ENCODE measurements at regions not wholly inside any gene's neighbourhood (a gene's known extent, or its start where the extent isn't known, plus 50 kb on each side); places are given as distances from the start of the nearest gene placed in this dataset.

- Histone ChIP-seq H3K27me3 (ENCODE audit: control insufficient read depth in 2 of 2, insufficient read depth in 2 of 2, low read length in 2 of 2) (no peaks in the 10 kb centered on the region), H3K9me3 (ENCODE audit: control insufficient read depth in 2 of 2, low read length in 2 of 2) (no peaks in the 10 kb centered on the region), H3K9ac (ENCODE audit: low read depth in 1 of 2, low read length in 2 of 2) (no peak overlapping the region), H3K4me1 (ENCODE audit: control insufficient read depth in 2 of 2, insufficient read depth in 2 of 2, low read length in 2 of 2) (peaks cover 0 to 2% of the 10 kb centered on the region in 2 donors), H3K4me3 (ENCODE audit: low read length in 2 of 2) (no peak overlapping the region), H3K36me3 (ENCODE audit: control insufficient read depth in 2 of 2, insufficient read depth in 2 of 2, low read length in 2 of 2) (no peaks in the 10 kb centered on the region), H3K27ac (ENCODE audit: low read depth in 2 of 2, low read length in 2 of 2) (no peak overlapping the region)
Observed at GRCh38 chr4:123474817-123475216, 78.2 kb downstream of the SPRY1 start.

GRCh38 chr4:123476089-123476488, 79.5 kb downstream of the SPRY1 start:
- Histone ChIP-seq H3K27me3 (ENCODE audit: control insufficient read depth in 2 of 2, insufficient read depth in 2 of 2, low read length in 2 of 2) (no peaks in the 10 kb centered on the region), H3K9ac (ENCODE audit: low read depth in 1 of 2, low read length in 2 of 2) (no peak overlapping the region), H3K36me3 (ENCODE audit: control insufficient read depth in 2 of 2, insufficient read depth in 2 of 2, low read length in 2 of 2) (no peaks in the 10 kb centered on the region), H3K27ac (ENCODE audit: low read depth in 2 of 2, low read length in 2 of 2) (no peak overlapping the region), H3K4me3 (ENCODE audit: low read length in 2 of 2) (no peak overlapping the region), H3K9me3 (ENCODE audit: control insufficient read depth in 2 of 2, low read length in 2 of 2) (no peaks in the 10 kb centered on the region), H3K4me1 (ENCODE audit: control insufficient read depth in 2 of 2, insufficient read depth in 2 of 2, low read length in 2 of 2) (peaks cover 0 to 2% of the 10 kb centered on the region in 2 donors)

GRCh38 chr4:123477711-123478209, 81.2 kb downstream of the SPRY1 start:
- Histone ChIP-seq H3K9ac (ENCODE audit: low read depth in 1 of 2, low read length in 2 of 2) (no peak overlapping the region), H3K27me3 (ENCODE audit: control insufficient read depth in 2 of 2, insufficient read depth in 2 of 2, low read length in 2 of 2) (no peaks in the 10 kb centered on the region), H3K36me3 (ENCODE audit: control insufficient read depth in 2 of 2, insufficient read depth in 2 of 2, low read length in 2 of 2) (no peaks in the 10 kb centered on the region), H3K27ac (ENCODE audit: low read depth in 2 of 2, low read length in 2 of 2) (no peak overlapping the region), H3K4me1 (ENCODE audit: control insufficient read depth in 2 of 2, insufficient read depth in 2 of 2, low read length in 2 of 2) (peaks cover 0 to 2% of the 10 kb centered on the region in 2 donors), H3K4me3 (ENCODE audit: low read length in 2 of 2) (no peak overlapping the region), H3K9me3 (ENCODE audit: control insufficient read depth in 2 of 2, low read length in 2 of 2) (no peaks in the 10 kb centered on the region)

GRCh38 chr4:123478859-123479345, 82.3 kb downstream of the SPRY1 start:
- Histone ChIP-seq H3K9me3 (ENCODE audit: control insufficient read depth in 2 of 2, low read length in 2 of 2) (no peaks in the 10 kb centered on the region), H3K36me3 (ENCODE audit: control insufficient read depth in 2 of 2, insufficient read depth in 2 of 2, low read length in 2 of 2) (no peaks in the 10 kb centered on the region), H3K27me3 (ENCODE audit: control insufficient read depth in 2 of 2, insufficient read depth in 2 of 2, low read length in 2 of 2) (no peaks in the 10 kb centered on the region), H3K4me3 (ENCODE audit: low read length in 2 of 2) (no peak overlapping the region), H3K4me1 (ENCODE audit: control insufficient read depth in 2 of 2, insufficient read depth in 2 of 2, low read length in 2 of 2) (peaks cover 0 to 2% of the 10 kb centered on the region in 2 donors), H3K27ac (ENCODE audit: low read depth in 2 of 2, low read length in 2 of 2) (no peak overlapping the region), H3K9ac (ENCODE audit: low read depth in 1 of 2, low read length in 2 of 2) (peak overlapping the region in 1 of 2 donors; percentile 2)

GRCh38 chr4:123479944-123480343, 83.3 kb downstream of the SPRY1 start:
- H3K4me3 ChIP-seq (ENCODE audit: low read length in 2 of 2): no peak overlapping the region
- H3K36me3 ChIP-seq (ENCODE audit: control insufficient read depth in 2 of 2, insufficient read depth in 2 of 2, low read length in 2 of 2): no peaks in the 10 kb centered on the region
- H3K9ac ChIP-seq (ENCODE audit: low read depth in 1 of 2, low read length in 2 of 2): no peak overlapping the region
- H3K9me3 ChIP-seq (ENCODE audit: control insufficient read depth in 2 of 2, low read length in 2 of 2): no peaks in the 10 kb centered on the region
- H3K27ac ChIP-seq (ENCODE audit: low read depth in 2 of 2, low read length in 2 of 2): no peak overlapping the region
- no peaks in the 10 kb centered on the region for H3K27me3 ChIP-seq (ENCODE audit: control insufficient read depth in 2 of 2, insufficient read depth in 2 of 2, low read length in 2 of 2)
- H3K4me1 ChIP-seq (ENCODE audit: control insufficient read depth in 2 of 2, insufficient read depth in 2 of 2, low read length in 2 of 2): peaks cover 0 to 2% of the 10 kb centered on the region in 2 donors

- no peaks in the 10 kb centered on the region for H3K27me3 ChIP-seq (ENCODE audit: control insufficient read depth in 2 of 2, insufficient read depth in 2 of 2, low read length in 2 of 2)
- H3K9me3 ChIP-seq (ENCODE audit: control insufficient read depth in 2 of 2, low read length in 2 of 2): no peaks in the 10 kb centered on the region
- H3K9ac ChIP-seq (ENCODE audit: low read depth in 1 of 2, low read length in 2 of 2): no peak overlapping the region
- no peak overlapping the region for H3K4me3 ChIP-seq (ENCODE audit: low read length in 2 of 2)
- H3K27ac ChIP-seq (ENCODE audit: low read depth in 2 of 2, low read length in 2 of 2): no peak overlapping the region
- H3K36me3 ChIP-seq (ENCODE audit: control insufficient read depth in 2 of 2, insufficient read depth in 2 of 2, low read length in 2 of 2): no peaks in the 10 kb centered on the region
- peaks cover 0 to 2% of the 10 kb centered on the region in 2 donors for H3K4me1 ChIP-seq (ENCODE audit: control insufficient read depth in 2 of 2, insufficient read depth in 2 of 2, low read length in 2 of 2)
Observed at GRCh38 chr4:123480706-123481418, 84.3 kb downstream of the SPRY1 start.

GRCh38 chr4:123481717-123482116, 85.1 kb downstream of the SPRY1 start:
- Histone ChIP-seq H3K4me1 (ENCODE audit: control insufficient read depth in 2 of 2, insufficient read depth in 2 of 2, low read length in 2 of 2) (peaks cover 0 to 2% of the 10 kb centered on the region in 2 donors), H3K9ac (ENCODE audit: low read depth in 1 of 2, low read length in 2 of 2) (no peak overlapping the region), H3K4me3 (ENCODE audit: low read length in 2 of 2) (no peak overlapping the region), H3K27ac (ENCODE audit: low read depth in 2 of 2, low read length in 2 of 2) (no peak overlapping the region), H3K9me3 (ENCODE audit: control insufficient read depth in 2 of 2, low read length in 2 of 2) (no peaks in the 10 kb centered on the region), H3K27me3 (ENCODE audit: control insufficient read depth in 2 of 2, insufficient read depth in 2 of 2, low read length in 2 of 2) (no peaks in the 10 kb centered on the region), H3K36me3 (ENCODE audit: control insufficient read depth in 2 of 2, insufficient read depth in 2 of 2, low read length in 2 of 2) (no peaks in the 10 kb centered on the region)

GRCh38 chr4:123484291-123484926, 87.8 kb downstream of the SPRY1 start:
- no peak overlapping the region for H3K27ac ChIP-seq (ENCODE audit: low read depth in 2 of 2, low read length in 2 of 2)
- H3K9ac ChIP-seq (ENCODE audit: low read depth in 1 of 2, low read length in 2 of 2): no peak overlapping the region
- no peaks in the 10 kb centered on the region for H3K27me3 ChIP-seq (ENCODE audit: control insufficient read depth in 2 of 2, insufficient read depth in 2 of 2, low read length in 2 of 2)
- no peaks in the 10 kb centered on the region for H3K4me1 ChIP-seq (ENCODE audit: control insufficient read depth in 2 of 2, insufficient read depth in 2 of 2, low read length in 2 of 2)
- no peaks in the 10 kb centered on the region for H3K36me3 ChIP-seq (ENCODE audit: control insufficient read depth in 2 of 2, insufficient read depth in 2 of 2, low read length in 2 of 2)
- no peak overlapping the region for H3K4me3 ChIP-seq (ENCODE audit: low read length in 2 of 2)
- H3K9me3 ChIP-seq (ENCODE audit: control insufficient read depth in 2 of 2, low read length in 2 of 2): no peaks in the 10 kb centered on the region

GRCh38 chr4:123485601-123486000, 89.0 kb downstream of the SPRY1 start:
- Histone ChIP-seq H3K9me3 (ENCODE audit: control insufficient read depth in 2 of 2, low read length in 2 of 2) (no peaks in the 10 kb centered on the region), H3K36me3 (ENCODE audit: control insufficient read depth in 2 of 2, insufficient read depth in 2 of 2, low read length in 2 of 2) (no peaks in the 10 kb centered on the region), H3K9ac (ENCODE audit: low read depth in 1 of 2, low read length in 2 of 2) (no peak overlapping the region), H3K4me3 (ENCODE audit: low read length in 2 of 2) (no peak overlapping the region), H3K27me3 (ENCODE audit: control insufficient read depth in 2 of 2, insufficient read depth in 2 of 2, low read length in 2 of 2) (no peaks in the 10 kb centered on the region), H3K27ac (ENCODE audit: low read depth in 2 of 2, low read length in 2 of 2) (no peak overlapping the region), H3K4me1 (ENCODE audit: control insufficient read depth in 2 of 2, insufficient read depth in 2 of 2, low read length in 2 of 2) (no peaks in the 10 kb centered on the region)

- Histone ChIP-seq H3K4me1 (ENCODE audit: control insufficient read depth in 2 of 2, insufficient read depth in 2 of 2, low read length in 2 of 2) (no peaks in the 10 kb centered on the region), H3K27ac (ENCODE audit: low read depth in 2 of 2, low read length in 2 of 2) (no peak overlapping the region), H3K4me3 (ENCODE audit: low read length in 2 of 2) (no peak overlapping the region), H3K27me3 (ENCODE audit: control insufficient read depth in 2 of 2, insufficient read depth in 2 of 2, low read length in 2 of 2) (no peaks in the 10 kb centered on the region), H3K36me3 (ENCODE audit: control insufficient read depth in 2 of 2, insufficient read depth in 2 of 2, low read length in 2 of 2) (no peaks in the 10 kb centered on the region), H3K9me3 (ENCODE audit: control insufficient read depth in 2 of 2, low read length in 2 of 2) (no peaks in the 10 kb centered on the region), H3K9ac (ENCODE audit: low read depth in 1 of 2, low read length in 2 of 2) (no peak overlapping the region)
Observed at GRCh38 chr4:123488916-123489315, 92.3 kb downstream of the SPRY1 start.
